HUES48 (cell line): ENCODE measurements at regions not wholly inside any gene's neighbourhood (a gene's known extent, or its start where the extent isn't known, plus 50 kb on each side); places are given as distances from the start of the nearest gene placed in this dataset.
A peak's percentile ranks its signal among the peaks of the same experiment; 100 is the strongest.
"Not testable (repeated sequence)": the region's sequence is repeated elsewhere in the genome, so short reads cannot be mapped to it uniquely, and the experiment has no call there.

Experiments
- H3K27ac ChIP-seq: one replicate; pipeline ENCODE4 v1.7.0; 2013; ENCODE audit warnings: low read depth, low read length, inconsistent platforms
- H3K27me3 ChIP-seq: 2 replicates; pipeline ENCODE4 v1.6.1; 2013; ENCODE audit warnings: mild to moderate bottlenecking, low read length; ENCODE audit not compliant: control insufficient read depth, insufficient read depth
- H3K36me3 ChIP-seq: 2 replicates; pipeline ENCODE4 v1.6.1; 2013; ENCODE audit warnings: low read length; ENCODE audit not compliant: control insufficient read depth, insufficient read depth
- H3K4me1 ChIP-seq: 2 replicates; pipeline ENCODE4 v1.6.1; 2013; ENCODE audit warnings: mild to moderate bottlenecking, low read length; ENCODE audit not compliant: control insufficient read depth, insufficient read depth
- H3K4me3 ChIP-seq: 2 replicates; pipeline ENCODE4 v1.5.1; 2013; ENCODE audit warnings: mild to moderate bottlenecking, low read depth, low read length
- H3K9ac ChIP-seq: 2 replicates; pipeline ENCODE4 v1.6.1; 2013; ENCODE audit warnings: mild to moderate bottlenecking, low read depth, low read length, moderate library complexity
- H3K9me3 ChIP-seq: 2 replicates; pipeline ENCODE4 v1.6.1; 2013; ENCODE audit warnings: low read length; ENCODE audit not compliant: control insufficient read depth, insufficient read depth

GRCh38 chr6:168842632-168843212, 401.7 kb downstream of the SMOC2 start:
- not testable (repeated sequence) for H3K9ac ChIP-seq, H3K4me3 ChIP-seq, H3K27ac ChIP-seq, H3K36me3 ChIP-seq, H3K27me3 ChIP-seq, H3K4me1 ChIP-seq, H3K9me3 ChIP-seq

DNA sequence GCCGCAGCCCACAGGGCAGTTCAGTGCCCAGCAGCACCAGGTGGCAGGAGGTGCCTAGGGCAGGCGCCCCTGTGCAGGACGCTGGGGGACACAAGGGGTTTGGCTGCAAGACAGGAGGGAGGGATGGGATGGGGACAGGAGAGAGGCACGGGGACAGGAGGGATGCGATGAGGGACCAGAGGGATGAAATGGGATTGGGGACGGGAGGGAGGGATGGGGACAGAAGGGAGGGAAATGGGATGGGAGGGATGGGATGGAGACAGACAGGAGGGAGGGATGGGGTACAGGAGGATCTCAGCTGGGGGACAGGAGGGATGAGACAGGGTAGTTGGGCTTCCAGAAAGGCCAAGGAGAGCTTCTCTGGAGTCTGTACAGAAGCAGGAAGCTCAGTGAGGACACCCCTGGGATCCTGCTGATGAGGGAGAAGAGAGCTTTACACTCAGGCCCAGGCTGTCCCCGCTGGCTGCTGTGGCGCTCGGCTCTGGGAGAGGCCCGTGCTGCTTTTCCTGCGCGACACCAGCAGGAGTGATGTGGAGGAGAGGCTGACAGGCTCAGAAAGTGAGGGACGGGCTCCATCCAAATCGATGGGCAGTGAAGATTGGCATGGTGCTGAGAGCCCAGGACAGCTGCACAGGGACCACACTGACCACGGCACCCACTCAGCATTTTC, 400.8 kb downstream of the SMOC2 start:
- no peak overlapping the region for H3K4me3 ChIP-seq
- H3K27ac ChIP-seq, result no peak overlapping the region
- H3K27me3 ChIP-seq, result no peaks in the 10 kb centered on the region
- H3K36me3 ChIP-seq, result no peaks in the 10 kb centered on the region
- H3K9me3 ChIP-seq, result peaks cover 9% of the 10 kb centered on the region; the same call in 1 of the 2 replicates
- no peak overlapping the region for H3K9ac ChIP-seq
- H3K4me1 ChIP-seq, result peaks cover 14% of the 10 kb centered on the region

GRCh38 chr6:168840932-168841331, 399.9 kb downstream of the SMOC2 start:
- not testable (repeated sequence) for H3K36me3 ChIP-seq, H3K9me3 ChIP-seq, H3K4me3 ChIP-seq, H3K27ac ChIP-seq, H3K27me3 ChIP-seq, H3K9ac ChIP-seq
- peaks cover 15% of the 10 kb centered on the region for H3K4me1 ChIP-seq

DNA sequence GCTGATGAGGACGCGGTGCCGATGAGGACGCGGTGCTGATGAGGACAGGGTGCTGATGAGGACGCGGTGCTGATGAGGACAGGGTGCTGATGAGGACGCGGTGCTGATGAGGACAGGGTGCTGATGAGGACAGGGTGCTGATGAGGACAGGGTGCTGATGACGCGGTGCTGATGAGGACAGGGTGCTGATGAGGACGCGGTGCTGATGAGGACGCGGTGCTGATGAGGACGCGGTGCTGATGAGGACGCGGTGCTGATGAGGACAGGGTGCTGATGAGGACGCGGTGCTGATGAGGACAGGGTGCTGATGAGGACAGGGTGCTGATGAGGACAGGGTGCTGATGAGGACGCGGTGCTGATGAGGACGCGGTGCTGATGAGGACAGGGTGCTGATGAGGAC, 399.3 kb downstream of the SMOC2 start:
- not testable (repeated sequence) for H3K27me3 ChIP-seq

GRCh38 chr6:168838037-168838399, 397.0 kb downstream of the SMOC2 start:
- Histone ChIP-seq H3K36me3 (no peaks in the 10 kb centered on the region), H3K4me3 (no peak overlapping the region), H3K27ac (no peak overlapping the region), H3K4me1 (peaks cover 22% of the 10 kb centered on the region), H3K27me3 (no peaks in the 10 kb centered on the region), H3K9me3 (peaks cover 9% of the 10 kb centered on the region; the same call in 1 of the 2 replicates), H3K9ac (no peak overlapping the region)

More for the DNA sequence above, 399.3 kb downstream of the SMOC2 start:
- H3K36me3 ChIP-seq, H3K9me3 ChIP-seq, H3K27ac ChIP-seq, H3K9ac ChIP-seq, H3K4me3 ChIP-seq: not testable (repeated sequence)
- H3K4me1 ChIP-seq, result peaks cover 15% of the 10 kb centered on the region

DNA sequence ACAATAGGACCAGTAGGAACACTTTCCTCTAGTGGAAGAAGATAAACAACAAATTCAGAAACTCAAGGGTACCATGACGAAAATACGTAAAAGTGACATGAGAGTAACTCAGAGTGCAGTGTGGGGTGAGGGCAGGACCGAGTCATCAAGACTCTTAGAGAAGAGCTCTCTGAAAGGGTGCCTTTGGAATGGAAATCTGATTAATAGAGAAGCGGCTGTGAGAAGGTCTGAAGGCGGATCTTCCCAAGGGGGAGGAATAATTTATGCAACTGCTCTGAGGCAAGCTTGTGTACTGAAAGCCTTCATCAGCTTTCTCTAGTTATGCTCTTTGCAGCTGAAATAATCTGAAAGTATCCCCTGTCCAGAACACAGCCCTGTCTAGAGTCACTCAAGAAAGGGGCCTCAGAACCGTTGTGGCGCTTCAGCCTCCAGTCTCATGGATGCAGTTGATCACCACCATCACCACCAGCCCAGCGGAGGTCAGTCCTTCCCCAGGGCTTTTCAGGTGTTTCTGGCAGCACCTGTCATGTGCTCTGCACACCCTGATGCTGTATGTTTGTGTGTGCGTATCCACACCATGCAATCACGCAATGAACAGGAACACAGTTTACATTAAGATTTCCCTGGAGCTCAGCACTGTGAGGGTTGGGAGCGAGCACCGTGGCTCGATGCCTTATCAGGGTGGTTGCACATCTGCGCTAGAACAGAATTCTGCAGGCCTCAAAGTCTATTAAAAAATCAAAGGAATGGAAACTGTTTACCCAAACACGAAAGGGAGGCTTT, 396.5 kb downstream of the SMOC2 start:
- no peaks in the 10 kb centered on the region for H3K36me3 ChIP-seq
- peak overlapping the region; percentile 60 for H3K27ac ChIP-seq
- H3K4me1 ChIP-seq, result peaks cover 22% of the 10 kb centered on the region
- H3K9ac ChIP-seq, result no peak overlapping the region
- H3K4me3 ChIP-seq, result no peak overlapping the region
- peaks cover 9% of the 10 kb centered on the region; the same call in 1 of the 2 replicates for H3K9me3 ChIP-seq
- H3K27me3 ChIP-seq, result no peaks in the 10 kb centered on the region

DNA sequence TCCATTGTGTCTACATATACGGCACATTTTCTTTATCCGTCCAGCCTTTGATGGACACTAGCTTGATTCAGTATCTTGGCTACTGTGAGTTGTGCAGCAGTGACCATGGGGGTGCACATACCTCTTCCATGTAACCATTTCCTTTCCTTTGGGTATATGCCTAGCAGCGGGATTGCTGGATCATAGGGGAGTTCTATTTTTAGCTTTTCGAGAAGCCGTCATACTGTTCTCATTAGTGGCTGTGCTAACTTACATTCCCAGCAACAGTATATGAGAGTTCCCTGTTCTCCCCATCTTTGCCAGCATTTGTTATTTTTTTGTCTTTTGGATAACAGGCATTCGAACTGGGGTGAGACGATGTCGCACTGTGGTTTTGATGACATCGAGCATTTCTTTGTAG, 395.0 kb downstream of the SMOC2 start:
- peaks cover 22% of the 10 kb centered on the region for H3K4me1 ChIP-seq
- H3K9ac ChIP-seq, result no peak overlapping the region
- H3K27ac ChIP-seq, result no peak overlapping the region
- H3K4me3 ChIP-seq, result no peak overlapping the region
- H3K9me3 ChIP-seq, result peaks cover 6% of the 10 kb centered on the region; the same call in 1 of the 2 replicates
- H3K36me3 ChIP-seq, result no peaks in the 10 kb centered on the region
- no peaks in the 10 kb centered on the region for H3K27me3 ChIP-seq

DNA sequence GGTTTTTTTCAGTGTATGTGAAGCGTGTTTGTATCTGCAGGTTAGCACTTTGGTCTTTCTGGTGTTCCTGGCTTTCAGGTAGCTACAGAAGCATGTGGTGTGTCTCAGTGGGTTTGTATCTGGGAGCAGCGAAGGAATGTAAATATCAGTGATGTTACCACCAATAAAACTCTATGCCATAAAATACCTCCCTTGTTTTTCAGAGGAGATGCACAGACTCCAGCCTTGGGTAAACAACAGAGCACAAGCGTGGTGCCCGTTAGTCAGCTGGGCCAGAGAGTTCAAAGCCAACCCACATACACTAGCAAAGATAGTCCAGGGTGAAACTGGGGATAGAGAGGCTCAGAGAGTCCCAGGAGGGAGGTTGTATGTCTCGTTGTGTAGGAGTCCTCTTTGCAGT, 393.8 kb downstream of the SMOC2 start:
- H3K4me3 ChIP-seq, result no peak overlapping the region
- peaks cover 29% of the 10 kb centered on the region for H3K4me1 ChIP-seq
- H3K27ac ChIP-seq, result no peak overlapping the region
- H3K27me3 ChIP-seq, result no peaks in the 10 kb centered on the region
- no peaks in the 10 kb centered on the region for H3K36me3 ChIP-seq
- H3K9ac ChIP-seq, result no peak overlapping the region
- peaks cover under 1% of the 10 kb centered on the region; the same call in 1 of the 2 replicates for H3K9me3 ChIP-seq

DNA sequence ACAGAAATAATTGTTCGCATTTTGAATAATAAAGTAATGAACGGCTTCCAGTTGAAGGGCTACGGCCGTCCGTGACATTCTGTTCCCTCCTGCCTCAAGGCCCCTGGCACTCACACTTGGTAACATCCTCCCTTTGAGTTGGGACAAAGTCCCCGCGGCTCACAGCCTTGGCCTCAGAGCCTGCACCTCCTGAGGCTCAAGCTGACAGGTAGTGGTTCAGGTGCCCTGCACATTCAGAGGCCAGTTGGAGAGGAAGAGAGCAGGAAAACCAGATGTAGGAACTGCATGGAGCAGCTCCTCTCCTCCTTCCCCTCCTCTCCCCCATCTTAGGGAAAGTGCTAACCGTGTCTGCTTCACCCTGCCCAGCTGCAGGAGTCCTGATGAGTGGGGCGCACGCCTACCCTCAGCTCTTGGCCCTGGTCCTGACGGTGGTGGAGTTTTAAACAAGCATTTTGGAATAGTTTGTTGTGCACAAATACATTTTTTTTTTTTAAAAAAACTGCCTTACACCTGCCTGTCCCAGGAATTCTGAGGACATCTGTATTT, 393.1 kb downstream of the SMOC2 start:
- Histone ChIP-seq H3K36me3 (no peaks in the 10 kb centered on the region), H3K4me1 (peaks cover 29% of the 10 kb centered on the region), H3K4me3 (no peak overlapping the region), H3K9ac (no peak overlapping the region), H3K27me3 (no peaks in the 10 kb centered on the region), H3K27ac (no peak overlapping the region), H3K9me3 (no peaks in the 10 kb centered on the region)

- peaks cover 14% of the 10 kb centered on the region for H3K4me1 ChIP-seq
Measured at GRCh38 chr6:168828800-168829199, 387.8 kb downstream of the SMOC2 start.

DNA sequence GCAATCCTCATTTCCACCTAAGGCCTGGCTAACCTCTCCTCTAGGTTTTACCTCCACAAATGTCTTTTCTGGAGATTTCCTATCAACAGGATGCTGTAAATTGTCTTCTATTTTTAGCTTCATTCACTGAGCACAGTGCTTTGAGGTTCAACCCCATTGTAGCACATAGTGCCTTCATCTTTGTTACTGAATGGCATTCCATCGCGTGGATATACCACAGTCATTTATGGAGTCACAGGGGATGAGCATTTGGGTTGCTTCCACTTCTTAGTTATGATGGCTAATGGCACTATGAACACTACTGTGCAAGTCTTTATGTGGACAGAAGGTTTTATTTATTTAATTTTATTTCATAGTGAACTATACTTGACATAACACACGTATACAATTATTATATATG, 387.1 kb downstream of the SMOC2 start:
- Histone ChIP-seq H3K4me1 (peaks cover 20% of the 10 kb centered on the region), H3K9me3 (no peaks in the 10 kb centered on the region), H3K36me3 (no peaks in the 10 kb centered on the region), H3K27me3 (no peaks in the 10 kb centered on the region), H3K9ac (no peak overlapping the region), H3K4me3 (no peak overlapping the region), H3K27ac (no peak overlapping the region)

More at GRCh38 chr6:168828800-168829199, 387.8 kb downstream of the SMOC2 start:
- Histone ChIP-seq H3K4me3 (no peak overlapping the region), H3K9ac (no peak overlapping the region), H3K9me3 (no peaks in the 10 kb centered on the region), H3K36me3 (no peaks in the 10 kb centered on the region), H3K27me3 (no peaks in the 10 kb centered on the region), H3K27ac (no peak overlapping the region)
